ENCODE measurements at regions not wholly inside any gene's neighbourhood (a gene's known extent, or its start where the extent isn't known, plus 50 kb on each side); places are given as distances from the start of the nearest gene placed in this dataset.

GRCh38 chr1:115139381-115139780 is 50.1 kb upstream of the TSPAN2 start:
- peak overlapping the region; percentile 59 for H3K4me3 Mint-ChIP-seq
- H3K27ac Mint-ChIP-seq: no peak overlapping the region
- no peaks in the 10 kb centered on the region for H3K36me3 Mint-ChIP-seq (ENCODE audit: low read depth)

More at GRCh38 chr1:115139381-115139780, 50.1 kb upstream of the TSPAN2 start:
- peaks cover 11% of the 10 kb centered on the region for H3K4me1 Mint-ChIP-seq
- H3K9me3 ChIP-seq (ENCODE audit: control insufficient read depth, low read length, poor library complexity, severe bottlenecking): no peaks in the 10 kb centered on the region
- H3K27me3 Mint-ChIP-seq: peaks cover 72% of the 10 kb centered on the region
- ATAC-seq (no peak), DNase-seq (no peak)

Measured in T-helper 17 cell (primary cell).